HFFc6 (cell line): ENCODE measurements at regions not wholly inside any gene's neighbourhood (a gene's known extent, or its start where the extent isn't known, plus 50 kb on each side); places are given as distances from the start of the nearest gene placed in this dataset.
"Not testable (repeated sequence)": the region's sequence is repeated elsewhere in the genome, so short reads cannot be mapped to it uniquely, and the experiment has no call there.

Experiments used
- DNase-seq: peaks from one replicate; pipeline ENCODE4 v3.0.0-alpha.2; 2018
- H3K27ac Mint-ChIP-seq: 2 replicates; pipeline ENCODE4 v1.8.0; 2020; ENCODE audit warnings: mild to moderate bottlenecking, mixed read lengths
- H3K27me3 Mint-ChIP-seq: 2 replicates; pipeline ENCODE4 v1.8.0; 2021; ENCODE audit warnings: mild to moderate bottlenecking, moderate library complexity, mixed read lengths; ENCODE audit not compliant: insufficient read depth
- H3K36me3 Mint-ChIP-seq: 2 replicates; pipeline ENCODE4 v1.8.0; 2021; ENCODE audit warnings: low read depth, mixed read lengths
- H3K4me1 Mint-ChIP-seq: 2 replicates; pipeline ENCODE4 v1.8.0; 2020; ENCODE audit warnings: low read depth, mixed read lengths
- H3K4me3 Mint-ChIP-seq: 2 replicates; pipeline ENCODE4 v1.8.0; 2020; ENCODE audit warnings: mild to moderate bottlenecking, moderate library complexity, mixed read lengths
- H3K9me3 Mint-ChIP-seq: 2 replicates; pipeline ENCODE4 v1.8.0; 2020; ENCODE audit warnings: mild to moderate bottlenecking, mixed read lengths
- TF ChIP-seq, protein P1 (sequence below): fragments of 200-600 bp; sonication (generic); IDR thresholded peaks from 2 replicates; pipeline ENCODE4 v1.5.0; 2021; ENCODE audit warnings: antibody characterized with exemption, mild to moderate bottlenecking

DNA sequence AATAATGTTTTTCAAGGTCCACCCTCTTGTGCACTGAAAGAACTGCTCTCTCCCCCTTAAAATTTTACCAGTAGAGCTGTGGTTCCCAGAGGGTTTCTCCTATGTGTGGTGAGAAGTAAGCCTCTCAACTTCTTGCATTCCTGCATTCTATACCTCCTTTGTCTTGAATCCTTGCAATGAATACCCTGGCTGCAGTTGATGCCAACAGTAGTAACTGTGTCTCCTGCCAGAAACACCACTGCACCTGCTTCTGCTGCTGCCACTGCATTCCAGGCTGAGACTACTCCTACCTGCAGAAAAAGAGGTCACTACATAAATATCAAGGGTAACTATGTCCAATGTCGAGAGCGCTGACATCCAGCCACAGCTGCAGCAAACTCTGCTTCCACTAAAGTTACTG, 203.7 kb downstream of the TMEM167A start:
- DNase-seq: no peak
- TF ChIP-seq, protein P1, sequence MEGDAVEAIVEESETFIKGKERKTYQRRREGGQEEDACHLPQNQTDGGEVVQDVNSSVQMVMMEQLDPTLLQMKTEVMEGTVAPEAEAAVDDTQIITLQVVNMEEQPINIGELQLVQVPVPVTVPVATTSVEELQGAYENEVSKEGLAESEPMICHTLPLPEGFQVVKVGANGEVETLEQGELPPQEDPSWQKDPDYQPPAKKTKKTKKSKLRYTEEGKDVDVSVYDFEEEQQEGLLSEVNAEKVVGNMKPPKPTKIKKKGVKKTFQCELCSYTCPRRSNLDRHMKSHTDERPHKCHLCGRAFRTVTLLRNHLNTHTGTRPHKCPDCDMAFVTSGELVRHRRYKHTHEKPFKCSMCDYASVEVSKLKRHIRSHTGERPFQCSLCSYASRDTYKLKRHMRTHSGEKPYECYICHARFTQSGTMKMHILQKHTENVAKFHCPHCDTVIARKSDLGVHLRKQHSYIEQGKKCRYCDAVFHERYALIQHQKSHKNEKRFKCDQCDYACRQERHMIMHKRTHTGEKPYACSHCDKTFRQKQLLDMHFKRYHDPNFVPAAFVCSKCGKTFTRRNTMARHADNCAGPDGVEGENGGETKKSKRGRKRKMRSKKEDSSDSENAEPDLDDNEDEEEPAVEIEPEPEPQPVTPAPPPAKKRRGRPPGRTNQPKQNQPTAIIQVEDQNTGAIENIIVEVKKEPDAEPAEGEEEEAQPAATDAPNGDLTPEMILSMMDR: no peak
- H3K4me1 Mint-ChIP-seq: no peaks in the 10 kb centered on the region
- H3K9me3 Mint-ChIP-seq: peaks cover 18% of the 10 kb centered on the region
- H3K4me3 Mint-ChIP-seq: no peak overlapping the region
- H3K36me3 Mint-ChIP-seq: no peaks in the 10 kb centered on the region
- H3K27me3 Mint-ChIP-seq: peaks cover 2% of the 10 kb centered on the region
- no peak overlapping the region for H3K27ac Mint-ChIP-seq

DNA sequence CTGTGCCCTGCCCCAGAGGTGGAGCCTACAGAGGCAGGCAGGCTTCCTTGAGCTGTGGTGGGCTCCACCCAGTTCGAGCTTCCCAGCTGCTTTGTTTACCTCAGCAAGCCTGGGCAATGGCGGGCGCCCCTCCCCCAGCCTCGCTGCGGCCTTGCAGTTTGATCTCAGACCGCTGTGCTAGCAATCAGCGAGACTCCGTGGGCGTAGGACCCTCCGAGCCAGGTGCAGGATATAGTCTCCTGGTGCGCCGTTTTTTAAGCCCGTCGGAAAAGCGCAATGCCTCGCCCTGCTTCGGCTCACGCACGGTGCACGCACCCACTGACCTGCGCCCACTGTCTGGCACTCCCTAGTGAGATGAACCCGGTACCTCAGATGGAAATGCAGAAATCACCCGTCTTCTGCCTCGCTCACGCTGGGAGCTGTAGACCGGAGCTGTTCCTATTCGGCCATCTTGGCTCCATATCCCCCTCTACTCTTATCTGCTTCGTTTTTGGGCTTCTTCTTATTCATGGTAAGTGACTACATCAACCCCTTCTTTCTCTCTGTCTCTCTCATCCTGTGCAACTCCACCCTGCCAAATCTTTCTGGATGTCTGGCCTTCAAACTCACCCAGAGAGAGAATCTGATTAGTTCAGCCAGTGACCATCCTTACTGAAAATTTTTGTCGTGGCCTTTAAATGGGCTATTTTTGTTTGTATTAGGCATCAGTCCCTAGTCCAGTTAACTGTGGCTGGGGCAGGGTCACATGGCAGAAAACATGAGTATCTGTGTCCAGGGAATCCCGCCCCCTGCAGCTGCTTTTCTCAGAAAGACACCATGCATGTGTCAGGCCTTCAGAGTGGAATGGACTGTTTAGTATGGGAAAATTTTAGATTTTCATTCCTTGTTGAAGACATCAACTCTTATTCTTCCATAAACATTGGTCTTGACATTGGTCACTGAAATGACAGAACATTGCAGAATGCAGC, 204.6 kb downstream of the TMEM167A start:
- peaks cover 15% of the 10 kb centered on the region for H3K9me3 Mint-ChIP-seq
- not testable (repeated sequence) for H3K27ac Mint-ChIP-seq, H3K4me1 Mint-ChIP-seq, H3K4me3 Mint-ChIP-seq, H3K27me3 Mint-ChIP-seq, H3K36me3 Mint-ChIP-seq, DNase-seq

DNA sequence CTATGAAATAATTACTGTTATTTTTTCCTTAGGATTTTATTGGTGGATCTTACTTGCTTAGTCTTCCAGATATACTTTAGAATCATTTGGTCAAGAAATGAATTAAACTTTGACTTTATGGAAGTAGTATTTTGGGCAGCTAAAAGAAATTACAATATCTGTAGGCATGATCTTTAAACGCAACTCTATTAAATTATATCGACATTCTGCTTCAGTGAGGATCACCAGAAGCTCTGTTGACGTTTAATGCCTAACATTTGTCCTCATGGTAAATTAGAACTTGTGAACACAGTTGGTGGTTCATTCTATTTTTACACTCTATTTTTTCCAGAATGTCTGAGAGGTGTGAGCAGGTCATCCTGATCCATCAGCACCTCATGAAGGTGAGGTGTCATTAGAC, 211.6 kb downstream of the TMEM167A start:
- H3K4me1 Mint-ChIP-seq: no peaks in the 10 kb centered on the region
- no peaks in the 10 kb centered on the region; the same call in 1 of the 2 replicates for H3K27me3 Mint-ChIP-seq
- no peak for DNase-seq
- no peaks in the 10 kb centered on the region for H3K36me3 Mint-ChIP-seq
- H3K27ac Mint-ChIP-seq: no peak overlapping the region
- TF ChIP-seq, protein P1: no peak
- H3K9me3 Mint-ChIP-seq: no peaks in the 10 kb centered on the region
- H3K4me3 Mint-ChIP-seq: no peak overlapping the region

DNA sequence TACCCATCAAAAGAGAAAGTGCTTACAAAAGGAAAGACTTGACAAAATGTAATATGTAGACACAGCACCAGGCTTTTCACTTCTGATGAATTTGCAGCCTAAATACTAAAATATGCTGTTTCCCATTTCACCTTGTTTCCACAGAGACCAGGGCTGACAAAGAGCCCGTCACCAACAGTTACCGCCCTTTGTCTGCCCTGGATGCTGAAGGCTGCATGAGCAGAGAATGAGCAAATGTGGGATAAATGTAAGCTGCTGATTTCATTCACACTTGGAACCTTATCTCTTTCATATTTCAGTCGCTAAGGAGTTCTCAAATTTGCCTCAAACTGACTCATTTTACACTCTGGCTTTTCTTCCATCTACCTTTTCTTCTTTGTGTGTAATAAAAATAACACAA, 213.9 kb downstream of the TMEM167A start:
- Mint-ChIP-seq H3K36me3 (no peaks in the 10 kb centered on the region), H3K9me3 (no peaks in the 10 kb centered on the region), H3K4me3 (no peak overlapping the region), H3K4me1 (no peaks in the 10 kb centered on the region), H3K27me3 (no peaks in the 10 kb centered on the region; the same call in 1 of the 2 replicates), H3K27ac (no peak overlapping the region)
- TF ChIP-seq, protein P1: no peak
- no peak for DNase-seq

DNA sequence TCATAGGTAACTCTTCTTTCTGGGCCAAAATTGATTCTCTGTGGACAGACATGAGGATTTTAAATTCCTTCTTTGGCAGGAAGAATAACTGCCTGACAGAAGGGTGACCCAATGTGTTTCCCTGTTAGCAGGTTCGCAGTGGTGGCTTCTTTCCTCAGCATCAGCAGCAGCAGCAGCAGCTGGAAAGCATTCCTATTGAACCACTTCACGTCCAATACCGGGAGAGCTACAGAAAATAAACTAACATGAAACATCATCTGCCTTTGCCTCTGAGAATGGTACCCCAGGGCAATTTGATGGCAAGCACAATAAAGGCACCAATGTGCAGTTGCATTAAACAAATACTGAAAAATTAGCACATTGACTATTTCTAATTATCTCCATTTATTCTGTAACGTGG, 214.5 kb downstream of the TMEM167A start:
- H3K27ac Mint-ChIP-seq: no peak overlapping the region
- no peaks in the 10 kb centered on the region for H3K4me1 Mint-ChIP-seq
- no peaks in the 10 kb centered on the region for H3K36me3 Mint-ChIP-seq
- H3K4me3 Mint-ChIP-seq: no peak overlapping the region
- H3K9me3 Mint-ChIP-seq: no peaks in the 10 kb centered on the region
- H3K27me3 Mint-ChIP-seq: no peaks in the 10 kb centered on the region; the same call in 1 of the 2 replicates
- DNase-seq: no peak
- TF ChIP-seq, protein P1: no peak

DNA sequence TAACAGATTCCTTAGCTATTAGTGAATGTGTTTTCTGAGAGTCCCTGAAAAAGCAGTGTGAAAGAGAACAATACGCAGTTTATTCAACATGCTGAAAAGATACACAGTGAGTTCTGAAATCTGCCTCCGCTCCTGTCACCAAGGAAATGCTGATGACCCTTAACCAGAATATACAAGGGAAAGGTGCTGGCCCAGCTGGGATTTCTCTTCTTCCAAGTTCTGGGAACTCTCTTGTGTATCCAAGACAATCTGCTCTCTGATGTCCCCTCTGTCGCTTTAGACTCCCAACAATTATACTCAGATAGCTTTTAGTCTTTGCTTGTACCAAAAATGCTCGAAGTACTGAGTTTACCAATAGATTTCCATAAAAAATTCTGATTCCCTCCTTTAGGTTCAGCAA, 214.9 kb downstream of the TMEM167A start:
- H3K4me1 Mint-ChIP-seq: no peaks in the 10 kb centered on the region
- H3K36me3 Mint-ChIP-seq: no peaks in the 10 kb centered on the region
- H3K9me3 Mint-ChIP-seq: no peaks in the 10 kb centered on the region
- DNase-seq: no peak
- no peaks in the 10 kb centered on the region; the same call in 1 of the 2 replicates for H3K27me3 Mint-ChIP-seq
- TF ChIP-seq, protein P1: no peak
- H3K4me3 Mint-ChIP-seq: no peak overlapping the region
- no peak overlapping the region for H3K27ac Mint-ChIP-seq
